HG03520 (cell line): ENCODE measurements at regions not wholly inside any gene's neighbourhood (a gene's known extent, or its start where the extent isn't known, plus 50 kb on each side); places are given as distances from the start of the nearest gene placed in this dataset.

Source experiments
- ATAC-seq: cut with Tn5 transposase; IDR thresholded peaks from one replicate; pipeline ENCODE4 v1.9.1; 2021; ENCODE audit warnings: mild to moderate bottlenecking, moderate library complexity; ENCODE audit not compliant: unreplicated experiment

- ATAC-seq: no peak
Measured at GRCh38 chr13:82879921-82880320, 1002.4 kb downstream of the SLITRK1 start.

DNA sequence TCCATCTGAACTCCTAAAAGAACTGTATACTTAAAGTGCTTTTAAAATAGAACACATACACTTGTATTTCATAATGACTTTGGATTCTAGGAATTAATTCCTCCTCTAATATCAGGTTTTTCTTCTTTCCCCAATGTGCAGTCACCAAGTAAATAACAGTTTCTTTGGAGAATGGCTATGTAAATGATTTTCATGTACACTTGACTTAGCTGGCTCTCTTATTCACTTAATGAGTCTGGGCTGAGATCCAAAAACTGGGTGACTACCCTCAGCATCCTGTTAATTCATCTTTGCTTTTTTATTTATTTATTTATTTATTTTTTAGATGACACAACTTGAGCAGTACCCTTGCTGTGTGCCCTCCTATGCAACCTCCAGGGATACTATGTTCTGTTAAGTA lies 1003.7 kb downstream of the SLITRK1 start:
- no peak for ATAC-seq

- no peak for ATAC-seq
Measured at GRCh38 chr13:82867284-82867683, 1015.0 kb downstream of the SLITRK1 start.

GRCh38 chr13:82850644-82851043 lies 1031.6 kb downstream of the SLITRK1 start:
- ATAC-seq: no peak

GRCh38 chr13:82848766-82849165 lies 1033.5 kb downstream of the SLITRK1 start:
- ATAC-seq: no peak

DNA sequence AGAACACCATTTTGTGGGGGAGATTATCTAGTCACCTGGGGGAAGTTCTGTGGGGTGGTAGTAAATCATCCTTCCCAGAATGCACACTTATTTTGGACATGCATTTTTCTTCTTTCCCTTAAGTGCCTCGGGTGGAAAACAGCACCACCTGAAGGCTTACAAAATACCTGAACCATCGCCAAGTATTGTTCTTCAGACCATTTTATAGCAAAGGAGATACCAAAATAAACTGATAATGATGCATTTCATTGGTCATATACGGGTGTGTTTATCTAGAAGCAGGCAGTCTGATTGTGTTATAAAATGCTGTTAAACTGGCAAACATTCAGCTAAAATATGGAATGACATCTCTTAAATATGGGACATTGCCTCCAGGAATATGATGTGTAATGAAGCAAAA lies 1034.7 kb downstream of the SLITRK1 start:
- no peak for ATAC-seq

DNA sequence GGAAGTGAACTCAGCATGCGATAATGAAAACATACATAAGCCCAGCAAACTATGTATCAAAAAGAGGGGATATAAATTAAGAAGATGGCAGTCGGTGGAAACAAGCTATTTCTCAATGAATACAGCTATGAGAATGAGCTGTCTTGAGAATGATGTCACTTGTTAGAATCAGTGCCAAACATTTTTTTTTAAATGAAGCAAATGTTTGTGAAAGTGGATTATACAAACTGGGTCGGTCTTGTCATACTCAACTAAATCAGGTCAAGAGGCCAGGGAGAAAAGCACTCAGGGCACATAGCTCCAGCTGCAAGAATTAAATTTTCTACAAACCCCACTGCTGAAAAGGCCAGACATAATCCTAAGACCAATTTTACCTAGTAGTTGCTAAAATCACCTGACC lies 1048.4 kb downstream of the SLITRK1 start:
- ATAC-seq: no peak

DNA sequence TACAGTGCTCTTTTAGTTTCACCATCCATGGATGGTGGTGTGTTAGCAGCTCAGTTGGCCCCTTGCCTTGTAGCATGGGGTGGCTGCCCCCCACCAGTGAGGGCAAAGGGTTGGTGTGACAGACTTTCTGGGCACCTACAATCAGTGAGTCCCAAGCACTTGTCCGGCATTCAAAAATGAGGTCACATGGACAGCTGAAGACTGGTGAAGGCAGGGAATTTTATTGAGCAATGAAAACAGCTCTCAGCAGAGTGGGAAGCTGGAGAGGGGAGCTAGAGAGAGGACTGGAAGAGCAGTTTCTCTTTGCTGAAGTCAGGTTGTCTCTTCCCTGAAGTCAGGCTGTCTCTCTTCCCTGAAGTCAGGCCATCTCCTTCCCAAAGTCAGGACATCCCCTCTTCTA lies 1053.2 kb downstream of the SLITRK1 start:
- no peak for ATAC-seq

DNA sequence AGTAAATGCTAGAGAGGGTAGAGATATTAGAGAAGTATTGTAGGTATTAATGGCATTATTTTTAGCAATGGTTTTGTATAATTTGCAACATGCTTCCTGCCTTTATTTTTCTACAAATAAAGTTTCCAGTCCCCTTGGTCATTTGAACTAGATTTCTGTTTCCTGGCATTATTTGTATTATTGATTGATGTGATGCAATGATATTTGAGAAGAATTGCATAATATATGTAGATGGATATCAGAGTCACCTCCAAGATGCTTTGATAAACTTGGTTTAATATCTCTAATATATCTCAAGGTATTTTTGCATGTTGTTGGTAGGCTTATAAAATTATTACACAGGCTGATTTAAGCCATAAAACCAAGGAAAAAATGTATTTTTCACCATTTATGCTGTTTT lies 1054.5 kb downstream of the SLITRK1 start:
- no peak for ATAC-seq

GRCh38 chr13:82822935-82823334 lies 1059.3 kb downstream of the SLITRK1 start:
- ATAC-seq: no peak

GRCh38 chr13:82817133-82817532 lies 1065.1 kb downstream of the SLITRK1 start:
- ATAC-seq: no peak

- ATAC-seq: no peak
Measured at GRCh38 chr13:82815791-82816190, 1066.5 kb downstream of the SLITRK1 start.

DNA sequence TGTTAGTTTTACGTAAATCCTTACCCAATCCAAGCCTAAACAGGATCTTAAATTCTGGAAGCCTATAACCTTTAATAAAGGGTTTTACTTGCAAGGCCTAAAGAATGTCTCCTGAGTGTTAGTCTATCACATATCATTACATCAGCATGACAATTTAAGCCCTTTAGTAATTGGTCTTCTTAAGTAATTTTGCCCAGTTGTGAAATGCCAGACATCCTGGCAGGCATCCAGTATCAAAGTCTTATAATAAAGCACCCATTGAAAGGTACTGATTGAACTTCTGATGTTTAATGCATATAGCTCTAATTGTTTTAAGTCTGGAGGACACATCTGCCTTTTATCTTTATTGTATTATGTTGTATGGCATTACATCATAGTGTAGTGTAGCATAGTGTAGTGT lies 1078.9 kb downstream of the SLITRK1 start:
- no peak for ATAC-seq

GRCh38 chr13:82802528-82802927 lies 1079.7 kb downstream of the SLITRK1 start:
- ATAC-seq: no peak

GRCh38 chr13:82800391-82800790 lies 1081.9 kb downstream of the SLITRK1 start:
- no peak for ATAC-seq

GRCh38 chr13:82797876-82798275 lies 1084.4 kb downstream of the SLITRK1 start:
- ATAC-seq: no peak

GRCh38 chr13:82791035-82791434 lies 1091.2 kb downstream of the SLITRK1 start:
- no peak for ATAC-seq

DNA sequence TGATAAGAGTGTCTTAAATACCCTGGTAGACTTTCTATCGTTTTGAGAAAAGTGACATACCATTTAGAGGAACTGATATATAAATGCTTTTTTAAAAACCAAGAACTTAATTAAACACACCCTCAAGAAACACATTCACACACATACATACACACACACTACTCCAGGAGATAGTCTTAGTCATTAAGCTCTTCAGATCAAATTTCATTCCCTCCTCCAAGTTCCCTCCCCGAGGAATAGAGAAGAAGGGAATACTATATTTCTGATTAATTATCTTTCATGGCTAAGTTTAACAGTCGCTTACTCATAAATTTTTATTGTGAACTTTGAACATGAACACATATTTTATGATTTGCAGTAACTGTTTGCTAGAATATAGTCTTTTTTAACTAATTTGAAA lies 1109.5 kb downstream of the SLITRK1 start:
- ATAC-seq: no peak

DNA sequence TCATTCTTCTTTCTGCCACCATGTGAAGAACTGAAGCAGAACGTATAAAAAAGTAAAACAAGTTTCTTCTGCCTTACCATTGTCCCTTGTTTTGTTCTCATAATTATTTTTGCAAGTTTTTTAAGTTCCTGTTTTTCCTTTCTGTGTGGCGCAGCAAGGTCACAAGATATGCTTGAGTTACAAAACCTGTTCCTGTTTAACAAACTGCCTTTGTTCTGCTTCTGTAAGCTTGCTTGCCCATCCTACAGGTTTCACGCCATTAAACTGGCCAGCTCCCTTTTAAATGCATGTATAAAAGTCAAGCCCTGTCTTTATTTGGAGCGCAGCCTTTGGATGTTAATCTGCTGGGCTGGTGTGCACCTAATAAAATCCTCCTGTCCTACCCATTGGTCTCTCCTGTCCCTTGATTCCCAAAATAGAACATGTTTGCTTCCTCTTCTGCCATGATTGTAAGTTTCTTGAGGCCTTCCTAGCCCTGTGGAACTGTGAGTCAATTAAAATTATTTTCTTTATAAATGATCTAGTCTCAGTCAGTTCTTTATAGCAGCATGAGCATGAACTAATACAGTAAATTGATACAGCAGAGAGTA lies 1115.4 kb downstream of the SLITRK1 start:
- no peak for ATAC-seq

- no peak for ATAC-seq
Measured at GRCh38 chr13:82758044-82758443, 1124.2 kb downstream of the SLITRK1 start.

DNA sequence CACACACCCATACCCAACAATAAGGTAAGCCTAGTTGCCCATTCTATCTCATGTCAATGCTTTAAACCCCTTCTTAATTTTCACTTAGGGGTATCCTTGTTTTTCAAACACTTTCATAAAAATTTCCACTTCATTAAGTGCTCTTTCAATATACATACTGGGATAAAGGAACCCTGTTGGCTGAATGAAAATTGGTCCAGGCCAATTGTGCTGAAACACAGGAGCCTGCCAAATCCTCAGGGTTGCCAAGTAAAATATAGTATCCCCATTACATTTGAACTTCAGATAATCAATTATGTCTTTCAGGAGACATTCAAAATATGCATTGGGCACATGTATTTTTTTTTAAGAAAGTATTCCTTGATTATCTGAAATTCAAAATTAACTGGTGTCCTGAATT lies 1131.1 kb downstream of the SLITRK1 start:
- ATAC-seq: no peak

- ATAC-seq: no peak
Measured at GRCh38 chr13:82749551-82749950, 1132.7 kb downstream of the SLITRK1 start.

GRCh38 chr13:82747958-82748357 lies 1134.3 kb downstream of the SLITRK1 start:
- no peak for ATAC-seq
